ENCODE measurements at regions not wholly inside any gene's neighbourhood (a gene's known extent, or its start where the extent isn't known, plus 50 kb on each side); places are given as distances from the start of the nearest gene placed in this dataset.

GRCh38 chr6:10140824-10141223 is 274.1 kb downstream of the TFAP2A start:
- TF ChIP-seq CTCF (IDR thresholded peaks at IDR 0.05) (no peak), POLR2A (IDR thresholded peaks at IDR 0.05) (no peak)
